Posterior cingulate gyrus (tissue), 11 donors: ENCODE measurements at regions not wholly inside any gene's neighbourhood (a gene's known extent, or its start where the extent isn't known, plus 50 kb on each side); places are given as distances from the start of the nearest gene placed in this dataset.
"Not testable (repeated sequence)": the region's sequence is repeated elsewhere in the genome, so short reads cannot be mapped to it uniquely, and the experiment has no call there.

Experiments
- DNase-seq, 10 donors: peaks; one replicate each; pipeline versions ENCODE4 v3.0.0 to v3.0.0-alpha.2; 2020 to 2021; ENCODE audit warnings: mixed read lengths in 3 of 10
- intact Hi-C: fragments of 100-400 bp; cut with DNase I; formaldehyde crosslinking; loops from one replicate; pipeline ENCODE4 v1.15.1; 2023

DNA sequence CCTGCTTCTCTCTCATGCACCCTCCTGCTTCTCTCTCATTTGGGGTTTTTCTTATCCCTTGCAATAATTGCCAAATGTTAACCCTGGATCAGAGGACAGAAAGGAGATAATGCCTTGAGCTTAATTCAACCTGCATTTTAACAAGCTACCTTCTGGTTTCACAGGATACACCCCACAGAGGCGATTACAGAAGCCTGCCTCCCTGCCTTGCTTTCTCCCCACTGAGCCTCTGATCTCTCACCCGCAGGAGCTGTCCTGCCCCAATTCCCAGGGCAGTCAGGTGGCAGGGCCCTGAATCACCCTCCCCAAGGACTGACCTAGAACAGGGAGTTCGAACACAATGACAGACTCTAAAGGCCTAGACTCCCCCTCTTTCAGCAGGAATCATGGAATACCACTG is 959.5 kb downstream of the GRID1 start:
- DNase-seq: no peak
- intact Hi-C loops: no loop called here

DNA sequence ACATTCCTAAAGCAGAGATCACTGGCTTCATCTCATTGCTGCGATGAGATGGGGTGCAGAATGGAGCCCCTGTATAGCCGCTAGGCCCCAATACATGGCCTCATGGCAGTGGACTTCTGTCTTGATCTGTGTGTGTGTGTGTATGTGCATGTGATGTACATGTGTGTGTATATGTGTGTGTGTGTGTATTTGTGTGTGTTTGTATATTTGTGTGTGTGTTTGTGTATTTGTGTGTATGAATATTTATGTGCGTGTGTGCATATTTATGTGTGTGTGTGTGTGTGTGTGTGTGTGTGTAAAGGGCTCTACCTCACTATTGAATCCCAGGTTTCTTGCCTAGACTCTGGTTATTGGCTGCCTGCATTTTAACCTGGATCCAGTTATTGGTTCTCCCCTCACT is 958.2 kb downstream of the GRID1 start:
- intact Hi-C loops: no loop called here
- no peak for DNase-seq

DNA sequence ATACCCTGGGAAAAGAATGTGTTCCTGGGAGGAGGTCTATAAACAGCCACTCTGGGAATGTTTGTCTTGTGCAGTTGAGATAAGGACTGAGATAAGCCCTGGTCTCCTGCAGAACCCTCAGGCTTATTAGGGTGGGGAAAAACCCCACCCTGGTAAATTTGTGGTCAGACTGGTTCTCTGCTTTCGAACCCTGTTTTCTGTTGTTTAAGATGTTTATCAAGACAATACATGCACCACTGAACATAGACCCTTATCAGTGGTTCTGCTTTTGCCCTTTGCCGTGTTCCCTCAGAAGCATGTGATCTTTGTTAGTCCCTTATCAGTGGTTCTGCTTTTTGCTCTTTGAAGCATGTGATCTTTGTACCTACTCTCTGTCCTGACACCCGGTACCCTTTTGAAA is 956.0 kb downstream of the GRID1 start:
- DNase-seq, intact Hi-C loops: not testable (repeated sequence)

DNA sequence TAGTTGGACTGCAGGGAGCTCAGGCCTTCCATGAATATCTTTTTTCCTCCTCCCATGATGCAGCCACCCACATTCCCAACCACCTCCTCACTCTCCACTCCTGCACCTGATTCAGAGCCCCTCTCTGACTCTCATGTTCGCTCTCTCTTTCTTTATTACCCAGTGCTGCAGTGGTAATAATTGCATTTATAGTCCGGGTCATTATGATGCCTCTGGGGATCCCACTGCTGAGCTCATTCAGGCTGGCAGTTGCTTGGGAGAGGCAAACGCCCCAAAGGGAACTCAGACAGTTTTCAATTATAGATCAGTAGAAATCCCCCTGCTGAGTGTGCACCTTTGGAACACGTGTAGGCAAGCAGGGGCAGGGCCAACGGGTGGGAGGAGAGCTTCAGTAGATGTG is 953.0 kb downstream of the GRID1 start:
- no peak for DNase-seq
- intact Hi-C loops: no loop called here

DNA sequence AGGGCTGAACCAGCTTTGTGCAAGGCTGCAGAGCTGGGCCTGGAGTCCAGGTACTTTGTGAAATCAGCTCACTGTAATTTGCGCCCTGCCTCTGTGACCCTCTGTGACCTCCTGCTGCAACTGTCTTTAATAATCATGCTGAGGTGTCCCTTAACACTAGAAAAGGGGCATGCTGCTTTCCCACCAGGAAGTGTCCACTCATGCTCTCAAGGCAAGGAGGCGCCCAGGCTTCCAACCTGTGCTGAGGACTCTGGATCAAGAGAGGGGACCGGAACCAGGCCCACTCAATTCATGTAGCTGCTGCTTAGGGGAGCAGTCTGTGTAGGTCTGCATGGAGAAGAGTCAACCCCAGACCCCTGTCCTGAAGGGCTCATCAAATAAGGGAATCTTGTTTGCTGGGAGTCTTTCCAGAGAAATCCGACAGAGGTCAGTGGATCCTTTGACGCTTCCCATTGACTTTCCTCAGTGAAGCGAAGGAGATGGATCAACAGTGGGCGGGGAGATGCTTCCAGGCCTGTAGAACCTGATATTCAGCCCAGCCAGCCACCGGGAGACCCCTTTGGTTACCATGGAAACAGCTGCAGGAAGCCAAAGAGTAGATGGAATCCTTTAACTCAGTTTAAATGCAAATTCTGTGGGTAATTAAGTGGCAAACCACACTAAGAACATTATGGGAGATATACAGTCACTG is 945.9 kb downstream of the GRID1 start:
- no peak for DNase-seq
- intact Hi-C loops: no loop called here

DNA sequence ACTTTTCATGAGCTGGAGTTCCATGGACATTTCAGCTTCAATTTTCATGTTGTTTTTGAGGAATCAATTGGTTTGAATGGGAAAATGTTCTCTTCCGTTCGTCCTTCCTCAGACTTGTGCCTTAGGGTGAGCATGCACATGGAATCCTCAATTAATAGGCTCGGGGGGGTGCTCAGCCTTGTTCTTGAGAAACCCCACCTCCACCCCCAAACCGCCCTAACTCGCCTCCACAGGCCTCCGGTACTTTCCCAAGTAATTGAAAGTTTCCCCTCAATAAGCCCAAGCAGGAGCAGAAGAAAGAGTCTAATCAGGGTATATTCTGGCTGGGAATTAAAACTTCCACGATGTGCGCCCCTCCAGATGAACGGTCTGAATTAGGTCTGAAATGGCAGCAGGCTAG is 945.2 kb downstream of the GRID1 start:
- DNase-seq: no peak
- intact Hi-C loops: no loop called here

DNA sequence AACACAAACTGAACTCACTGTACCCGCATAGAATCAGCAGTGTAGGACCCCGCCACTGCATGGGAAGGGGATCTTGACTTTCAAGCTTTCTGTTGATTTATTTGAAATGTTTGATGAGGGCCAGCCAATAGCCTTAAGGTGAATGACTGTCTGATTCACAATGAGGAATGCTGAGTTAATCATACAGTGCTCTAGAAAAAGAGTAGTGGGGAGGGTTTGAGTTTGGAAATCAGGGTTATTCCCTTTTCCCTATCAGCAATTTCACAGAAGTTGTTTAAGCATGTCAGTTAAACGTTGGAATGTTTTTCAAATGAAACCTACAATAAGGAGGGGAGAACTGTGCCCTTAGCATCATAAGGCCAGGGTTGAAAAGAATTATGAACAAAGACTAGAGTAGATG is 937.5 kb downstream of the GRID1 start:
- no peak for DNase-seq
- intact Hi-C loops: no loop called here

DNA sequence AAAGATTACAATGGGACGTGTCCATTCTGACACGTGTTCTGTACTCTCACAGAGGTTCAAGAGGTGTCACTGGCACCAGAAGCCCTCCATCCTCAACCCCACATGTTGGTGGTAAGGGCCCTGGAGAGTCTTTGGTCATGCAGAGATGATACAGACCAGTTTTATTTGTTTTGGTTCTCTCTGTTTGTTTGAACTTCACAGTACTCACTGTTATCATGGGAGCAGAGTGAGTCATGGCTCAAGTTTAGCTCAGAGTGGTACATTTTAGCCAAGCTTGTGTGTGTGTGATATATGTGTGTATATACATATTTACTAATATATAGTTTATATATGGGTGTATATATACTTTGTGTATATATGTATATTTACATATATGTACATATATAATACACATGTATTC is 935.6 kb downstream of the GRID1 start:
- intact Hi-C loops: no loop called here
- no peak for DNase-seq

DNA sequence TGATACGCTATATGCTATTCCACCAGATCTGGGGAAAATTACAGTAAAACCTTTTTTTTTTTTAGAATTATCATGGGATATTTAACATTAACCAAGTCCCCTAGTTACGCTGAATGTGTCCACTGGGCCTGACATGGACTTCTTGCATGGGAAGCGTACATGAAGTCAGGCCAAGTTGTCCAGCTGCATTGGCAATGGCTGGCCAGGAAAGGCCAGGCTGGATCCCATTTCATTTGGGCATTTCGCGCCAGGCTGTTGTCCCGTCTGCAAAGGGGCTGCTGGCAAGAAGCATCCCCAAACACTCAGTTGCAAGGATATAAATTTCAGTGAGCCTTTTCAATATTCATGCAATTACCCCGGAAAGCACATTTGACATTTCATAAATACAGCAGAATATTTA is 933.3 kb downstream of the GRID1 start:
- DNase-seq: peak in 2 of 10 donors; percentile 8 to 80
- intact Hi-C loops: no loop called here

DNA sequence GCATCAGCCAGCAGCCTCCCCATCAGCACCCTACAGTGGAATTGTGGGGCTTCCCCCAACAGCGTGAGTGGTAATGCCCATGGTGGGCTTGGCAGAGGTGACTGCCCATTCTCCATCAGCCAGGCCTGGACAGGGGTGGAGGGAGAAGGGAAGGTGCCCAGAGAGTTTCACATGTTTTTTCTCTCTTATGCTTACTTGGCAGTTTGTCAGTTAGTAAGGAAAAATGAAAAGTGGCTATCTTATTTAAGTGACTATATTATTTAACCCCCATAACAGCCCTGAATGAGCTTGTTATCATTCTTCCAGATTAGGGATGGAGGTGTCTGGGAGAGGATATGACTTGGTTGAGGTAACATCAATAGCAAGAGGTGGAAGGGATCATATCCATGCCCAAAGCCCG is 921.7 kb downstream of the GRID1 start:
- intact Hi-C loops: no loop called here
- no peak for DNase-seq

DNA sequence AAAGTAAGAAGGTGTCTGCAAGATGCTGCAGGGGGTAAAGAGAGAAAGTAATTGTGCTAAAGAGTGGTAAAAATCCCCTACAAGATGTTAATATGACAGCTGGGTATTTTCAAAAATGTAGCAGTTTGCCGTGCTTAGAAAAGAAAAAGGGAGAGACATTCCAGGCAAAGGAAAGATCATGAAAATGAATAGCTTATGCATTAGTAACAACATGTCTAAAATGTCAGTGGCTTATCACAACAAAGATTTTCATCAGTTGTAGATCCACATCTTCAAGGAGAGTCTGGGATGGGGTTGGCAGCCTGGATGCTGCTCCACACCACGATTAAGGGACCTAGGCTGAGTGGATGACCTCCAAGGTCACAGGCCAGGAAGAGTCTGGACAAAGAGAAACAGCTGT is 920.9 kb downstream of the GRID1 start:
- DNase-seq: no peak
- intact Hi-C loops: no loop called here

DNA sequence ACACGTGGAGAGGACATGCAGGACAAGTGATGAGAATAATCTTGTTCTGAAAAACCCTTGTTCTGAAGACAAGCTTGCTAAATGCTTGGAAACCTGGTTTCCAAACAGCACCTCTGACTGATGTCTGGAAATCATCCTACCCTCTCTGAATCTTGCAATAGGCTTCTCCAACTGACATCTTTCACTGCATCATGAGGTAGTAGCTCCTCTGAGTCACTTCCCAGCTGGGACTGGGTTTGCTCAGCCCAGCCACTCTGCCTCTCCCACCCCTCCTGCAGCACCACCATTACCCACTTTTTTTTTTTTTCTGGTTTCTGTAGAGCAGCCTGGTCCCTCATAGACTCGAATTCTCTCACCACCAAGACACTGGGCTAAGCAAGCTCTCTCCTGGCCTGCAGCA is 919.8 kb downstream of the GRID1 start:
- intact Hi-C loops: no loop called here

DNA sequence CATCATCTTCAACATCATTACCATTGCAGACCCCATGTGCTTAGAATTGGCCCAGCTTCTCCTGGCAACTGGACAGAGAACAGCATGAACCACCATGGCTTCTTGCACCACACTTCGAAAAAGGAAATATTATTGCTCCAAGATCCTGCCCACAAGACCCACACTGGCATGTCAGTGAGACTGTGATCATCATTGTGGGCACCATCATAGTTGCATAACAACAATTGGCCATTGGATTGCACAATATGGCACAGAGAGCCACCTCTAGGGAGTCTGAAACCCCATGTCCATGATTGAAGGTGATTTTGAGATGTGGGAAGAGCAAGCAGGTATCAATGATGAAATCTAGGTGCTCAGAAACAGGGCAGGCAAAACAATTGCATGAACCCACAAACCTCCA is 918.9 kb downstream of the GRID1 start:
- no peak for DNase-seq
- intact Hi-C loops: no loop called here

More for the DNA sequence above, 919.8 kb downstream of the GRID1 start:
- no peak for DNase-seq

DNA sequence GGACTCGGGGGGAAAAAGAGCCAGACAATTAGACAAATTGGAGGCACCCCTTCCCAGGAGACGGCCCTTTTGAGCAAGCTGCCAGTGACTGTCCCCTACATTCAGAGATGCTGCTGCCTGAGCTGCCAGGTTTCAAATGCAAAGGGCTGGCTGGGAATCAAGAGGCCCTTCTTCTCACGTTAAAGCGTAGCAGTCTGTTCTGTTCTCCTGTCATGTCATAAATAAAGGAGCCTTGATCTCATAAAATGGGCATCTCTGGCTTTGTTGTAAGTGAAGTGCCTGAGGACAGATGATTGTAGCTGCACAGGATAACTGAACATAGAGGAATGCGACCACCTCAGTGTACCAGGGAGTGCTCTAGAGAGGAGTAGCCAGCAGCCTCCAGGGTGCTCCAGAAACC is 917.9 kb downstream of the GRID1 start:
- no peak for DNase-seq
- intact Hi-C loops: no loop called here

DNA sequence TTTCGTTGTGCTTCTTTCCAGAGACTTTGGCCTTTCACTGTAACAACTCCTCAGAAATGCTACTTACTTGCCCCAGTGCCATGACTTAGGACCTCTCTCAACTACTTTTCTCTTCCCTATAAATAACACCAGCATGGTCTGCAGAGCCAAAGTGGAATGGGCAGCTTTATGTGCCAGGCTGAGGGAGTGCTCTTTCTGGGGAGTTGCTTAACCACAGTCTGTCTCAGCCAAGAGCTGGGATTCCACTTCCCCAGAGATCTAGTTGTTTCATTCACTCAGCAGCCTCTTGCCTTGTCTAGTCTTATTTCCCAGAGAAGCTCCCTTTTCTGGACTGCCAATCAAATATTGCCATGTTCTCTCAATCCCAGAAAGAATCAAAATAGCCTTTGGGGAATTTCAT is 912.2 kb downstream of the GRID1 start:
- intact Hi-C loops: no loop called here
- DNase-seq: no peak

DNA sequence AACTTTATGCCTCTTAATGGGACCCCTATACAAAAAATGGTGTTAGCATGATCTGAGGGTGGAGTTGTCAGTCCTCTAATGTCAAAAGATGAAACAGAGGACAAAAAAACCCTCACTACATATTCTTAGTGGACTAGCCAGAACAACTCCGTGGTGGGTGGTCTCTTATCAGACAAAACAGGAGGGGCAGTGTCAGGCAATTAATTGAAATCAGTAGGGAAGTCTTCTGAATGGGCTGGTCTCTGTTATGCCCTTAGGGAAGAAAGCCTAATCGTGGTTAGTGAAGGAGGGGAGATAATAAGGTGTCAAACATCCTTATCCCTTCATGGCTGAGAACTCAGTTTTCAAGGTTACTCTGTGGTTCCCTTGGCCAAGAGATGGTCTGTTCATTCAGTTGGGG is 909.4 kb downstream of the GRID1 start:
- DNase-seq: no peak
- intact Hi-C loops: no loop called here

DNA sequence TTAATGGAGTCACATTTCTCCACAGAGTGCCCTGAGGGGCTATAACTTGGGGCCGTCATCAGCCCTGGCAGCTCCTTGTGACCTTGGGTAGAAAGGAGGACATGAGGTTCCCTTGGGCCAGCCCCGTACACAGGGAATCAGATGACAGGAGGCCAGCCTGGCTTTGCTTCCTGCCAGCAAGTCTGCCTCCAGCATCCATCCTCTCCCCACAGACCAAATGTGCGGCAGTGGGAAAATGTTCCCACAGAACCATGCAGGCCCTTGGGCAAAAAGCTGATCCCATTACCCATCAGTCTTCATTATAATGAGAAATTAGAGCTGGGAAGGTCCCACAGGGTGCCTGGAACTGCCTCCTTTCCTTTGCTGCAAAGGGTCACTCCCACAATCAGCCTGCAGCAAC is 908.3 kb downstream of the GRID1 start:
- intact Hi-C loops: no loop called here
- DNase-seq: peak in 1 of 10 donors; percentile 49

DNA sequence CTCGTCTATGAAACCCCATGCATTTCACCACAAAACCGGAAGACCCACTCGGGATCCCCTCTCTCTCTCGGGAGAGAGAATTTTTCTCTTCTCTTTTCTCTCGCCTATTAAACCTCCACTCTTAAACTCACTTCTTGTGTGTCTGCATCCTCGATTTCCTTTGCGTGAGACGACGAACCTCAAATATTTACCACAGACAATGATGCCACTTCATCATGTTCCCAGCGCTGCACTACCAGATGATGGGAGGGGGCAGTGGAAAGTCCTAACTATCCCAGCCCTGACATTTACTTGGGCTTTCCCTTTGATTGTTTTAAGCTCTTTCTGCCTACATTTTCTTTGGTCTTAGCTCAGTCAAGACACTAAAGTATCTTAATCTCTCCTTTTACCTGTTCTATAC is 906.7 kb downstream of the GRID1 start:
- no peak for DNase-seq
- intact Hi-C loops: no loop called here

DNA sequence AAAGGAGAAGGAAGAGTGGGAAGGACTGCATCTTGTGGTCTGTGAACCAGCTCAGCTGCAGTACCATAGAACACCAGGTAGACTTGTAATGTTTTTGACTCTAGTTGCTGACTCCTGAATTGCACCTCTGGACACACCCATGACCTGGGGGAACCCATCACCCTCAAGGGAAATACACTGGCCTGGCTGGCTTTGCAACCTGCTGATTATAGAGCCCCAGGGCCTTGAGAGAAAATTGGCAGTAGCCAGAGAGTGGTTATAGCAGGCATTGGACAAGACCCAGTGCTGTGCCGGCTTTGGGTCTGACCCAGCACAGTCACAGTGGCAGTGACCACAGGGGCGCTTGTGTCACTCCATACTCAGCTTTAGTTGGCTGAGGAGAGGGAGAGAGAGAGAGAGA is 902.3 kb downstream of the GRID1 start:
- DNase-seq: no peak
- intact Hi-C loops: no loop called here

DNA sequence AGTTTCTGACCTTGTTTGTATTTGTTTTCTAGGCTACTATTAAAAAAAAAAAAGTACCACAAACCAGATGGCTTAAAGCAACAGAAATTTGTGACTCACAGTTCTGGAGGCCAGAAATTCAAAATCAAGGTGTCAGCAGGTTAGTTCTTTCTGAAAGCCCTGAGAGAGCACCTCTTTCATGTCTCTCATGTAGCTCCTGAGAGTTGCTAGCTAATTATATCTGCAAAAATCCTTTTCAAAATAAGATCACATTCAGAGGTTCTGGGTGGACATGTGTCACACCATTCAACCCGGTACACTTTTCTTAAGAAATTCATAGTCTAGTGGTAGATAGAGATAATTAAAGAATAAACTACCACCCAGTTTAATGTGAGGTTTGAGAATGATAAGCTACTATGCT is 888.6 kb downstream of the GRID1 start:
- intact Hi-C loops: no loop called here
- no peak for DNase-seq

DNA sequence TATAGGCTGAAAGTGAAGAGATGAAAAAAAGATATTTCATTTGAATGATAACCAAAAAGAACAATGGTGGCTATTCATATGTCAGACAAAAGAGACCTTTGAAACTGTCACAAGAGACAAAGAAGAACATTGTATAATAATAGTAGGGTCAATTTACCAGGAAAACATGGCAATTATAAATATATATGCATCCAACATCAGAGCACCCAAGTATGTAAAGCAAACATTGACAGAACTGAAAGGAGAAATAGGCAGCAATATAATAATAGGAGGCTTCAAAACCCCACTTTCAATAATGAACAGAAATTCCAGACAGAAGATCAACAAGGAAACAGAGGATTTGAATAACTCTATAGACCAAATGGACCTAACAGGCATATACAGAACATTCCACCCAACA is 876.2 kb downstream of the GRID1 start:
- intact Hi-C loops: no loop called here
- DNase-seq: no peak

DNA sequence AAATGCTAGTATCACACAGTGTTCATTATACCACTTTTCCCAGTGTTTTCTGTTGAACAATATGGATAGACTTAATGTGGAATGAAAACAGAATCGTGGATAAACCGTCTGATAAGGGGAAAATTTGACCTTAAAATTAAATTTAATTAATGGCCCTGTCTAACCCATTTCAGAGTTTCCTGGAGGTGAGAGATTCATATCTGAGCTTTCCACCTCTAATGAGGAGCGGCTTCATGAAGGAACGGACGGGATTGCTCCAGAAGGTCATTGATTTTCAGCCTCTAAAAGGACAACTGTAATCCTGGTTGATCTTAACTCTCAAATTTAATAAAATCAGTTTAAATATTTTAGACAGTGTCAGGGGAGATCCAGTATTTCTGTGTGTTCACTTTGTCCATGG is 874.9 kb downstream of the GRID1 start:
- no peak for DNase-seq
- intact Hi-C loops: no loop called here

DNA sequence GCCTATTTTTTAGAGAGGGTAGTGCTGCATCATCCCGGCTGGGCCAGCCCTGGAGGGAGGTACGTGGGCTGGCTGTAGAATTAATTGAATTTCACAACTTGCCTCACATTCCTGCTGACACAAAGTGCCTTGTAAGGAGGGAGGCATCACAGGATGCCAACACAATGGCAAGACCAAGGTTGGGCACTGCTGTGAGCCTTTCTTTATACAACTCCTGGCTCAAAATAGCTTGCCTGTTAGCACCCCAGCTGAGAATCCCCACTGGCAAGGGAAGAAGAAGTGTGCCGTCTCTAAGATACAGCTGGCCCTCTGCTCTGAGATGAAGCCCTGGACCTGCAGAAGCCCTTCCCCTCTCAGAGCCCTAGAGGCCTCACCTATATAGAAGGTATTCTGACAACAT is 873.9 kb downstream of the GRID1 start:
- DNase-seq: peak in 5 of 10 donors; percentile 6 to 68 (median 14)

More for the DNA sequence above, 873.9 kb downstream of the GRID1 start:
- intact Hi-C loops: no loop called here
